ENCODE measurements at regions not wholly inside any gene's neighbourhood (a gene's known extent, or its start where the extent isn't known, plus 50 kb on each side); places are given as distances from the start of the nearest gene placed in this dataset.

DNA sequence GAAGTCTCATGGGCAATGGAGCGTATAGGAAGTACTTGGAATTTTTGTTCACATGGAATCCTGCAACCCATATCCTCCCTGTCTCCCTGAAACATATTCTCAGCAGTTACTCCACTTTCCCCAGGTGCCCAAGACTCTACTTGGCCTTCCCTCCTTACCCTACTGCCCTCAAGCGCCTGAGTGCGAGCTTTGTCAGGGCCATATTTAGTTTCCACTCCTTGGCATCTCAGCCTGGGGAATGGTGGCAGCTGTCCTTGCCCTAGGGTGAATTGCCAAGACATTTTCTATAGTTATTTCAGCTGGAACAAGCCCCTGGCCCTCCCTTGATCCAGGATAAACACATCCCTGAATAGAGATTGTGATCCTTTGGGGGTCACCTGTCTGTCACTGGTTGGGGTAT, 569.3 kb upstream of the LRFN5 start:
- TF ChIP-seq POLR2AphosphoS5 (IDR thresholded peaks at IDR 0.05; ENCODE audit: low read depth, low read length), result no peak
- TF ChIP-seq SIN3A (IDR thresholded peaks at IDR 0.05; ENCODE audit: borderline replicate concordance, insufficient read depth, low read length), result no peak
- TF ChIP-seq TAF1 (IDR thresholded peaks at IDR 0.05; ENCODE audit: borderline replicate concordance, insufficient read depth, low read length), result no peak
- TF ChIP-seq, protein P1, sequence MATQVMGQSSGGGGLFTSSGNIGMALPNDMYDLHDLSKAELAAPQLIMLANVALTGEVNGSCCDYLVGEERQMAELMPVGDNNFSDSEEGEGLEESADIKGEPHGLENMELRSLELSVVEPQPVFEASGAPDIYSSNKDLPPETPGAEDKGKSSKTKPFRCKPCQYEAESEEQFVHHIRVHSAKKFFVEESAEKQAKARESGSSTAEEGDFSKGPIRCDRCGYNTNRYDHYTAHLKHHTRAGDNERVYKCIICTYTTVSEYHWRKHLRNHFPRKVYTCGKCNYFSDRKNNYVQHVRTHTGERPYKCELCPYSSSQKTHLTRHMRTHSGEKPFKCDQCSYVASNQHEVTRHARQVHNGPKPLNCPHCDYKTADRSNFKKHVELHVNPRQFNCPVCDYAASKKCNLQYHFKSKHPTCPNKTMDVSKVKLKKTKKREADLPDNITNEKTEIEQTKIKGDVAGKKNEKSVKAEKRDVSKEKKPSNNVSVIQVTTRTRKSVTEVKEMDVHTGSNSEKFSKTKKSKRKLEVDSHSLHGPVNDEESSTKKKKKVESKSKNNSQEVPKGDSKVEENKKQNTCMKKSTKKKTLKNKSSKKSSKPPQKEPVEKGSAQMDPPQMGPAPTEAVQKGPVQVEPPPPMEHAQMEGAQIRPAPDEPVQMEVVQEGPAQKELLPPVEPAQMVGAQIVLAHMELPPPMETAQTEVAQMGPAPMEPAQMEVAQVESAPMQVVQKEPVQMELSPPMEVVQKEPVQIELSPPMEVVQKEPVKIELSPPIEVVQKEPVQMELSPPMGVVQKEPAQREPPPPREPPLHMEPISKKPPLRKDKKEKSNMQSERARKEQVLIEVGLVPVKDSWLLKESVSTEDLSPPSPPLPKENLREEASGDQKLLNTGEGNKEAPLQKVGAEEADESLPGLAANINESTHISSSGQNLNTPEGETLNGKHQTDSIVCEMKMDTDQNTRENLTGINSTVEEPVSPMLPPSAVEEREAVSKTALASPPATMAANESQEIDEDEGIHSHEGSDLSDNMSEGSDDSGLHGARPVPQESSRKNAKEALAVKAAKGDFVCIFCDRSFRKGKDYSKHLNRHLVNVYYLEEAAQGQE (IDR thresholded peaks at IDR 0.05; ENCODE audit: insufficient read depth in 1 of 2, low read depth in 2 of 2, low read length in 2 of 2), result no peak
- no peak for TF ChIP-seq FOXP2 (optimal IDR thresholded peaks at IDR 0.05; ENCODE audit: borderline replicate concordance, extremely low read depth, extremely low read length, insufficient read depth)

DNA sequence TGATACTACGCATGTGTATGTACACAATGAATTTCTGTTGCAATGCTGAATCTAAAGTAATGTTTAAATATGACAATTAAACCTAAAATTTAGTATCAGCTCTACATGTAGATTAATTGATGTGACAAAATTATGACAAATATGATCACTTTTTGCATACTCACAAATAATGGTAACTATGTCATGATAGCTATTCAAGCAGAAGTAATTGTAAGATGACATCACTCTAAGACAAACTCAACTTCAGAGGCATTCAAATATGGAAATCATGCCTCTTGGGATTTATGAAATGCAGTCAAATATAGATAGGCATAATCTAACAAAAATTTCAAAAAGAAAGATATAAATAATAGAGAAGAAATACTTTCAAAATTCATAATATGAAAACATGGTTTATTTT, 571.7 kb upstream of the LRFN5 start:
- TF ChIP-seq TAF1 (IDR thresholded peaks at IDR 0.05; ENCODE audit: borderline replicate concordance, insufficient read depth, low read length) (no peak), POLR2AphosphoS5 (IDR thresholded peaks at IDR 0.05; ENCODE audit: low read depth, low read length) (no peak), SIN3A (IDR thresholded peaks at IDR 0.05; ENCODE audit: borderline replicate concordance, insufficient read depth, low read length) (no peak), FOXP2 (optimal IDR thresholded peaks at IDR 0.05; ENCODE audit: borderline replicate concordance, extremely low read depth, extremely low read length, insufficient read depth) (no peak)
- TF ChIP-seq, protein P1 (IDR thresholded peaks at IDR 0.05; ENCODE audit: insufficient read depth in 1 of 2, low read depth in 2 of 2, low read length in 2 of 2), result no peak

DNA sequence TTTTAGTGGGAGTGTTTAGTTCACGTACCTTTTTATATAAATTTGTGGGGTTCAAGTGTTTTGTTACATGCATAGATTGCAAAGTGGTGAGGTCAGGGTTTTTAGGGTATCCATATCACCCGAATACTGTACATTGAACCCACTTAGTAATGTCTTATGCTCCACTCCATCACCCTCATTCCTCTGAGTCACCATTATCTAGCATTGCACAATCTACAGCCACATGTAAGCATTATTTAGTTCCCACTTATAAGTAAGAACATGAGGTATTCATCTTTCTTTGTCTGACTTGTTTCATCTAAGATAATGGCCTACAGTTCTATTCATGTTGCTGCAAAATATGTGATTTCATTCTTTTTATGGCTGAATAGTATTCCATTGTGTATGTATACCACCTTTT, 583.7 kb upstream of the LRFN5 start:
- TF ChIP-seq SIN3A (IDR thresholded peaks at IDR 0.05; ENCODE audit: borderline replicate concordance, insufficient read depth, low read length) (no peak), TAF1 (IDR thresholded peaks at IDR 0.05; ENCODE audit: borderline replicate concordance, insufficient read depth, low read length) (no peak), POLR2AphosphoS5 (IDR thresholded peaks at IDR 0.05; ENCODE audit: low read depth, low read length) (no peak), FOXP2 (optimal IDR thresholded peaks at IDR 0.05; ENCODE audit: borderline replicate concordance, extremely low read depth, extremely low read length, insufficient read depth) (no peak)
- TF ChIP-seq, protein P1 (IDR thresholded peaks at IDR 0.05; ENCODE audit: insufficient read depth in 1 of 2, low read depth in 2 of 2, low read length in 2 of 2), result no peak

DNA sequence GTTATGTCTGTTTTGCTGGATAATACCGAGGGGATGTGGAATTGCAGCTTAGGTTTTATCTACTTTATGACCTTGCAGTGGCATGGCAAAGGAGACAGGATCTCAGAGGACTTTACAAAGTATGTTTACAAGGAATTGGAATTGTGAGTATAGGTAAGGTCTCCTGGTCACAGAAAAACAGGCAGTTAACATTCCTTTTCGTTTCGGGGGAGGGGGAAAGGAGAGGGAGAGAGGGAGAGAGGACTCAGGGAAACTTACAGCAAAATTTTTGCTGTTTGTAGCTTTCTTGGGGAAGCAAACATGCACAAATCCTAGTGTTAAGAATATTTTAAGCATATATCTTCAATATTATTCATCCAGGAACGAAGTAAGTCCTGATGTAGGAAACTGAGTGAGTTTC, 590.5 kb upstream of the LRFN5 start:
- TF ChIP-seq POLR2AphosphoS5 (IDR thresholded peaks at IDR 0.05; ENCODE audit: low read depth, low read length) (no peak), TAF1 (IDR thresholded peaks at IDR 0.05; ENCODE audit: borderline replicate concordance, insufficient read depth, low read length) (no peak), FOXP2 (optimal IDR thresholded peaks at IDR 0.05; ENCODE audit: borderline replicate concordance, extremely low read depth, extremely low read length, insufficient read depth) (no peak), SIN3A (IDR thresholded peaks at IDR 0.05; ENCODE audit: borderline replicate concordance, insufficient read depth, low read length) (no peak)
- TF ChIP-seq, protein P1 (IDR thresholded peaks at IDR 0.05; ENCODE audit: insufficient read depth in 1 of 2, low read depth in 2 of 2, low read length in 2 of 2), result no peak

DNA sequence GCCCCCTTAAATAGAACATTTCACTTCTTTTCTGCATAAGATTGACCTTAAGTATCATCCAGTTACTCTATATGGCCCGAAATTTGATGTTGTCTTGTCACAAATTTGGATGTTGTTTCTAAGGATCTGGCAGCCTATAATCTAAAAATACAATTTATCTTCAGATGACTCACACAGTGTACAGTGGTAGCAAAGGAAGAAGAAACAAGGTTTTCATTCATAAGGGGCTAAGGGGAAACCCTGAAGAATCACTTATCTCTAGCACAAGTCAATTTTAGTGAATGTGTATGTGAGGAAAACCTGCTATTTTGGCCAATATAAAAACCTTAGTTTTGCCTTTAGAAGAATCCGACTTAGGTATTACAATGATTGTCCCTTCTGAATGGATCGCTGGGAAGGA, 606.3 kb upstream of the LRFN5 start:
- TF ChIP-seq POLR2AphosphoS5 (IDR thresholded peaks at IDR 0.05; ENCODE audit: low read depth, low read length) (no peak), TAF1 (IDR thresholded peaks at IDR 0.05; ENCODE audit: borderline replicate concordance, insufficient read depth, low read length) (no peak), FOXP2 (optimal IDR thresholded peaks at IDR 0.05; ENCODE audit: borderline replicate concordance, extremely low read depth, extremely low read length, insufficient read depth) (no peak), SIN3A (IDR thresholded peaks at IDR 0.05; ENCODE audit: borderline replicate concordance, insufficient read depth, low read length) (no peak)
- TF ChIP-seq, protein P1 (IDR thresholded peaks at IDR 0.05; ENCODE audit: insufficient read depth in 1 of 2, low read depth in 2 of 2, low read length in 2 of 2), result no peak

All from PFSK-1 (cell line).